SKM-1 treated with dmso at 0.1 percent for 144 hours (cell line): ENCODE measurements at regions not wholly inside any gene's neighbourhood (a gene's known extent, or its start where the extent isn't known, plus 50 kb on each side); places are given as distances from the start of the nearest gene placed in this dataset.

ENCODE experiments used
- DNase-seq: peaks from one replicate; lab custom pipeline; 2025; ENCODE audit not compliant: unreplicated experiment; lab: John Stamatoyannopoulos, UW

DNA sequence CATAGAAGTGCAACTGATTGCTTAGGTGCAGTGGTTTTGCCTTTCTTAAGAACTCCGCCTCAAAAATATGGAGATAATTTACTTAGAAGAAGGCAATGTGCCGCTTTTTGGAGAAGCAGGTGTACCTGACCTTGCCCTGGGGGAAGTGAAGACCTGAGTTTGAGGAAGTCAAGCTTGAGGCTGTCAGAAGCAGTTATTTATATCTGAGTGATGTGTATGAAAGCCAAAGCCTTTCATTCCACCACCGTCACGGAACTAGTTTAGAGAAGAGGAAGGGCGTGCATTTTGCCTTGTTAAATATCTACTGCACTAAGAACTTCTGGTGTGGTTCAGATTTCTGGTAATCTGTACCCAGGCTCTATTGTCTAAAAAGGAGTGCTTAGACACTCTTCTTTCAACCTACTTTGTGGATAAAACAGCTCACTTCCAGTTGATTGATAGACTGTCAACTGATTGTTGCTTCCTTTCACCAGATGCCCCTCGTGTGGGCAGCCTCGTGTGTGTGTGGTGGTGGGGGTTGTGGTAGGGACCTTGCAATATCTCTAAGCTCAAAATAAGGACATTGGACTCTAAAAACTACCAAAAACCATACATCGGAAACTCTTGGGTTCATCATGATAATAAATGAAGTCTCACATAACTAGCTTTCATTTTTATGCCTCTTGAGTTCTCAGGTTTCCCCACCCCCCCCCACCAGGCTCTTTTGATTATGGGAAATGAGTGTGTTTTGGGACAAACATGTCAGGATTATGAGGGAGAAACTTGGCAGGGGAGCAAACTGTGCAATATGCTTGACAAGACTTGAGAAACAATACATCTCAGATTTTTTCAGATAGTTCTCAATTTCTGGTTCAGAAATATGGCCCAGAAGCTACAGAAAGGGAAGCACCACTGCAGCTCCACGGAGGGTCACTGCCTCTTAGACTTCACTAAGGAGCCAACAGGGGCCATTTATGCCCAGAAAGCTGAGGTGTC is 78.6 kb downstream of the ARF6 start:
- DNase-seq, result peak; percentile 27

DNA sequence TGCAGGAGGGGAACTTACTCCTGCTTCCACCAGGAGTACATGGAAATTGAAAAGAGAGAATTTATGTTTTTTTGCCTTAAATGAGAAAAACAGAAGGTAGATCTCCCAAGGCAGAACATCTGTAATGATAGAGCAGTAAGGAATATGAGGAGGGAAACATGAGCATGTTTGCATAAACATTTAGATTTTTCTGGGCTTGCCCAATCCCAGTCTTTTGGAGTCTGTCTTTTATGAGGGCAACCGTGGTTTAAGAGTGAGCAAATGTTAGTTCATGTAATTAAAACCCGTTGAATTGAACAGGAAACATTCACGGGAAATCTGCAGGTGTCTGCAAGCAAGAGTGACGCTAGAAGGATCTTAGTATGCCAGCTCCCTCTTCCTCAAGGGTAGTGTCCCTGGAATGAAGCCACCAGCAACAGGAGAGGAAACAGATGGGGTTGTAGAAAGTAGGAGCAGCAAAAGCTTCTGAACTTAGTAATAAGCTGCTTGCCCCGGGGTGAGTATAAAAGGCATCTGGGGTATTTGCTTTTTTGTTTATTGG is 79.3 kb downstream of the ARF6 start:
- no peak for DNase-seq

- DNase-seq, result no peak
Observed at GRCh38 chr14:49972823-49973222, 79.9 kb downstream of the ARF6 start.

DNA sequence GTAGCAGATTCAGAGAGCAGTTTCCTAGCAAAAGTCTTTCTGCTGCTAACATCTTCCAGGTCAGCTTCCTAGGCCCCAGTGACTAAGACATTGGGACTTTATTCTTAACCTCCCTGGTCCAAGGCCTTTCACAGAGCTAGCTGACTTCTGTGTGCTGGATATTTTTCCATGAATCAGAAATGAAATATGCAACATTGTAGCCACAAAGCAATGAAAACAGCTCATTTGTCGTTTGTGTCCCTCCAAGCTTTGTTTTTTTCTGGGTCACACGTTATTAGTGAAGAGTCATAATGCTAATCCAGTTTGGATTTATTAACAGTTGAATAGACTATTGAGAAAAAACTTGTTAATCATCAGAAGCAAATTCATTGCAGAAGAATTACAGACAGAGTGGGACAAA is 82.4 kb downstream of the ARF6 start:
- DNase-seq, result no peak

GRCh38 chr14:49975799-49976198 is 82.9 kb downstream of the ARF6 start:
- DNase-seq, result no peak

DNA sequence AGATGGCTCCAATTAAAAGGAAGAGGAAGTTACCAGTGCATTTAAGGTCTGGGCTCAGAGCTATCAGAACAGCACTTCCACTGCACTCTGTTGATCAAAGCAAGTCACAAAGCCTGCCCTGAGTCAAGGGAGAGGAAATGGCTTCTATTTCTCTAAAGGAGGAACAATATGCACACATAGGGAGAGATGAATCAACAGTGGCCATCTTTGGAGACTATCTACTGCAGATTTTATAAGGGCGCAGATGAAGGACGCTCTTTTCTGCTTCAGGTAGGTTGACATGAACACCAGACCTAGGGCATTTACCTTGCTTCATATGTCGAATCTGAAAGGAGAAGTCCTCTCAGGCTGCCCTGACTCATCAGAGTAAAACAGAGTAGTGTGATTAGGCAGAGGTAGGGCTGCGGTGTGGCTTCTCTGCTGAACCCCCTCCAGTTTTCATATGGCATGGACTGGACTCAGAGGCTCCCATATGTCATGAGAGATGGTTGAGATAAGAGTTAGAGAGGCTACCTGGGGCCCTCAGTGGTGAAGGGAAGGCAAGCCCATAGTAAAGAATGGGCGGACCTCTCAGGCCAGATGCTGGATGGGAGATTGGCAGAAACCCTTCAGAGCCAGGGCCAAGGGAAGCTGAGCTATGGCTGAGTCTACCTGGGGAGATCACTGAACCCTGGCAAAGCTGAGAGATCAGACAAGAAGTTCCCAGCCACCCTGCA is 84.4 kb downstream of the ARF6 start:
- DNase-seq, result peak; percentile 12

- no peak for DNase-seq
Observed at GRCh38 chr14:49980027-49980426, 87.1 kb downstream of the ARF6 start.

DNA sequence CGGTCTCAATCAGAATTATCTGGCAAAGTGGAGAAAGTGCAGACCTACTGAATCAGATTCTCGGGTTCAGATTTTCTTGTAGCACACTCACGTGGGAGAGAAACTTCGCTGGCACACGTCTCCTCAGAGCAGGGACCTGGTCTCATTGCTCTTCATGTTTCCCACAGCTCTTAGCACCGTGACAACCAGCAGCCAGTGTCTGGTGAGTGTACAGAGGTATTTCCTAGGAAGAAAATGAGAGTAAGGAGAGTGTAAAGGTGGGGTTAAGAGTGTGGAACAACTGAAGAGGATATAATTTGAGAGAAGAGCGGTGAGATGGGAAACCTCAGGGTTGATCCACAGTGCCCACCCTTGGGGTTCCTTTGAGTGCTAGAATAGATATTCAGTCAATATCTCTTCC is 89.2 kb downstream of the ARF6 start:
- DNase-seq, result no peak

DNA sequence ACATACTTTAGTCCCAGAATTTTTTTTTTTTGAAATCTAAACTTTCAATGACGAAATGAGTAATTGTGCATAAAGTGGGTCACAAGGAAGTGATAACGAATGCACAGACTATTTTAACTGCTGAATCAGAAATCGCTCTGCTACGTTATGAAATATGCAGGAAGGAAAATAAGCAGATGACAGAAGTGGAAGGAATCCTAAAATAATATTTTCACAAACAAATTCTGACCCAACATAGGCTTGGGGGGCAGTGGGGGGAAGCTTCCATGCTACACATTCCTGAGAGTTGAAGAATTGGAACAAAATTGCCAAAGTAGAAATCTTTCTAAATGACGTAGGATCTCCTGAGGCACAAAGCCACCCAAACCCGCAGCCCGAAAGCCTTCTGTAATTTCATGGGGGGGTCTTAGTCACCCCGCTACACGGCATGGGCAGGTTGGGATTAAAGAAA is 89.6 kb downstream of the ARF6 start:
- no peak for DNase-seq

GRCh38 chr14:49984424-49984823 is 91.5 kb downstream of the ARF6 start:
- no peak for DNase-seq

GRCh38 chr14:49986343-49987014 is 93.6 kb downstream of the ARF6 start:
- DNase-seq, result no peak

DNA sequence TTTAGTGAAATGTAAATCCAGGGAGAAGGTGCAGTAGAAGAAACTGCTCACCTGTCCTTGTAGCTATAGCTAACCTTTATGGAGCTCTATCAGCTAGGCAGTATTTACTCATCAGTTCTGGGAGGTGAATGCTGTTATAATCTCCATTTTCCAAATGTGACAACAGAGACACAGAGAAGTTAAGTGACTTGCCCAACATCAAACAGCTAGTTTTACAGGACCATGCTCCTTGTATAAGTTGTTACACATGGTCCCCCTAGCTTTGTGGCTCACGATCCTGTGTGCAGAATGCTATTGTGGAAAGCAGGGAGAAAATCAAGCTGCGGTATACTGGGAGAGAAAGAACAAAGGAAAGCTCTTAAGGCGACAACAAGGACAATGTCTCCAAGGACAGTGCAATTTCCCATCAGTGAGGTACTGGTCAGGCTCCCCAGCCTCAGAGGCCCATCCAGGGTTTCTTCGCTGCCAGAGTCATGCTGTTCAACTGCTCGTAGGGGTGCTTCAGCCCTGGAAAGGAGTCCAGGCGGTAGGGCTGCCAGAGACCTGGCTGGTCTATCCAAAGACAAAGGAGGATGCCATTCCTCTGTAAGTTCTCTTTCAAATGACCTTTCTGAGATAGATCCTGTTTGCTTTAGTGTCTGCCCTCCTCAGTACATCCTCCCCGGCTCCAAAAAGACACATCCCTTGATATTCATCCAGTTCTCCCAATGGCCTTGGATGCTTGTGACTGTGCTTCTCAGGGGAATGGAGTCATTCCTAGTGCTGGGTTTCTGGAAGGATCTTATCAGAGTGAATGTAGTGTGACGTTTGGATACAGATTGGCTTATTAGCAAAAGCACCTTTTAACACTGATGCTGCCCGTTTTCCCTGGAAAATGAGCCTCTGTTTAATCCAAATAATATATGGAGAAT is 95.5 kb downstream of the ARF6 start:
- no peak for DNase-seq

- no peak for DNase-seq
Observed at GRCh38 chr14:49989966-49990365, 97.1 kb downstream of the ARF6 start.

- DNase-seq, result no peak
Observed at GRCh38 chr14:49991491-49991890, 98.6 kb downstream of the ARF6 start.

DNA sequence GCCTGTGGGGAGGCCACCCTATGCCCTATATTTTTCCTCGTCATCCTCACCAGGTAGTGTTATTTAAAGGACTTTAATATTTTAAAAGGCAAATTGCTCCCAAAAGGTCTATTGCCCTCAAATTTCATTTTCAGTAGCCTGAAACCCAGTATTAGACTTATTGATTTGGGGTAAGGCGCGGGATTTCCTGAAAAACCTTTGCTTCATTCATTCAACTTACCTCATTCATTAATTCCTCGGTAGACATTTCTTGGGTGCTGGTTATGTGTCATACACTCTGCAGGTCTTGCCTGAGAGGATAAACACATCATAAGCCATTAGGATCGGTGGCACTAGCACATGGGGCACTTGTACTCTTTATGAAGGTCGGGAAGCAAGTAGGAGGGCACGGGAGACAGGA is 99.2 kb downstream of the ARF6 start:
- no peak for DNase-seq

DNA sequence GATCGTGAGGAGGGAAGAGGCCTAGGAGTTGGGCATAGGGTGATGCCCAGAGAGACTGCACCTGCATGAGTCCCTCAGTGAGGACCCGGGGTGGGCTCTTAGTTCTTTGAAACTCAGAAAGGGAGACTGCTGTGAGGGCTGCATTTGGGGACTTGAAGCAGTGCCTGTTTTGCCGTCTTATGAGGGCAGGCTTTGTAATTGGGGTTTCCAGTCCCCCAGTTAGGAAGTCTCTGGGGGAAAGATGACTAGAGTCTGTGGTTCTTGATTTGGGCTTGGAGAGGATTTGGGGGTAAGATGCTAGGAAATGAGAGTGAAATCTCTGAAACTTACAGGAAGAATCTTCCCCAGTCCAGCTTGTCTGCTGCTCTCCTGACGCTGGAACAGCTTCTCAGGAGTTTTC is 99.6 kb downstream of the ARF6 start:
- DNase-seq, result no peak

GRCh38 chr14:49992901-49993339 is 100.0 kb downstream of the ARF6 start:
- DNase-seq, result no peak

DNA sequence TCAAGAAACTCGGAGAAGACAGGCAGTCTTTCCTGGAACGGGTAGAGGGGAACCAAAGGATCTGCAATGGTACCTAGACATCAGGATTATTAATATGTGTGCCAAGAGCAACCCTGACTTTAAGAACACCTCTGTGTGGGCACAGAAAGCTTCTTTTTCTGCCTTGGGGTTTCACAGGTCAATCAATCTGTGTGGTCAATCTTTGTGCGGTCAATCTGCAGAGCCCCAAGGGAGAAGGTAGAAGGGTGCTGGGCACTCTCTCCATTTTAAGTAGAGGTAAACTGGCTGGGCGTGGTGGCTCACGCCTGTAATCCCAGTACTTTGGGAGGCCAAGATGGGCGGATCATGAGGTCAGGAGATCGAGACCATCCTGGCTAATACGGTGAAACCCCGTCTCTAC is 100.7 kb downstream of the ARF6 start:
- DNase-seq, result no peak

DNA sequence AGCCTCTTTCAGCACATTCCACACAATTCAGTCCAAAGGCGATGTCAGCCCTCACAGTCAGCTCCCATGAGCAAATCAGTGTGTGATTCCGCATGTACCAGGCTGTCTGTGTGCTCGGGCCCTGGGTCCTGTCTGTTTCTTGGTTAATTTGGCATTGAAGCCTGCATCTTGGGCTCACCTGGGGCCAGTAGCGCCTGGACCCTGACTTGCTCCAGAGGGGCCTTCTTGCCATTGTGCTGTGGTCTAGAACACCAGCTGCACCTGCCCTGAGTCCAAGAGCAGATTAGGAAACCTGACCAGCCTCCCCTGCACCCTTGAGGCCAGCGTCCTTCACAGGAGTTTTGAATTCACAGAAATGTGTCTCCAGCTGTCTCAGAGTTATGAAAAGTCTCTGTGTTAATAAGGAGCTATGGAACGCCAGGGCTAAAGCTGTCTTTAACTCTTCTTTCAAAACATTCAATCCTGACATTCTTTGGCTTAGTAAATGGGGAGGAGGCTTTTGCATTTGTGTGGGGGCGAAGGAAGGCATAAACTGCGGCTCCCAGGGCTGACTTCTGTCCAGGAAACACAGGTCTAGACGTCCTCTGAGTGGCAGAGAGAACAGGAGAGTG is 102.2 kb downstream of the ARF6 start:
- DNase-seq, result no peak

- DNase-seq, result no peak
Observed at GRCh38 chr14:49997991-49998390, 105.1 kb downstream of the ARF6 start.
